GM12878 (cell line): ENCODE measurements at regions not wholly inside any gene's neighbourhood (a gene's known extent, or its start where the extent isn't known, plus 50 kb on each side); places are given as distances from the start of the nearest gene placed in this dataset.

ENCODE experiments used
- ATAC-seq: fragments of 200-7000 bp; cut with Tn5 transposase; 3 replicates; pipeline ENCODE4 v1.9.1; 2020; ENCODE audit warnings: mild to moderate bottlenecking, moderate library complexity
- BruUV-seq: library from RNA; stranded (reverse); fragments of 400-500 nt; replicated peaks from 2 replicates; lab custom pipeline; 2021; lab: Mats Ljungman, UMichigan
- CTCF ChIA-PET: fragments of 300-600 bp; sonication (Branson Sonifier 250); formaldehyde crosslinking; extraction: SDS; loops from one replicate; lab custom pipeline; 2021; ENCODE audit warnings: inconsistent platforms; lab: Yijun Ruan, JAX
- POLR2A ChIA-PET: fragments of 350-600 bp; formaldehyde crosslinking; extraction: SDS; loops from one replicate; lab custom pipeline; 2021; ENCODE audit warnings: inconsistent platforms; lab: Charles Lee
- RAD21 ChIA-PET: fragments of 300-600 bp; sonication (Branson Sonifier 250); formaldehyde crosslinking; loops from one replicate; lab custom pipeline; 2023; ENCODE audit warnings: antibody characterized with exemption; ENCODE audit not compliant: unreplicated experiment; lab: Charles Lee
- SMC1A ChIA-PET: fragments of 300-600 bp; sonication (Branson Sonifier 250); formaldehyde crosslinking; loops from one replicate; lab custom pipeline; 2023; ENCODE audit not compliant: unreplicated experiment, uncharacterized antibody; lab: Charles Lee
- DNase-seq: peaks from one replicate; pipeline ENCODE4 v3.0.0-alpha.2; 2011; ENCODE audit warnings: low read depth, low spot score
- FAIRE-seq: peaks from 3 replicates; lab custom pipeline; 2011; peaks lifted over from hg19 to GRCh38; lab: Jason Lieb, UNC
- H2AFZ ChIP-seq: 2 replicates; pipeline ENCODE4 v1.6.0; 2011; ENCODE audit warnings: low read depth, low read length, control low read depth; ENCODE audit not compliant: control insufficient read depth
- H3K27ac ChIP-seq: 2 replicates; pipeline ENCODE4 v1.5.1; 2011; ENCODE audit warnings: control low read depth; ENCODE audit not compliant: control insufficient read depth, insufficient read depth
- H3K27me3 ChIP-seq, 2 experiments: replicated peaks in 1 of 2; 2 replicates each; pipeline versions ENCODE4 v1.6.0 to v1.6.1; 2011; ENCODE audit warnings: low read length in 1 of 2; ENCODE audit not compliant: control insufficient read depth in 2 of 2, insufficient read depth in 2 of 2
- H3K36me3 ChIP-seq, 2 experiments: 2 replicates each; pipeline ENCODE4 v1.5.1; 2011; ENCODE audit warnings: low read length in 1 of 2; ENCODE audit not compliant: control insufficient read depth in 2 of 2, insufficient read depth in 2 of 2
- H3K4me1 ChIP-seq: 2 replicates; pipeline ENCODE4 v1.6.1; 2011; ENCODE audit warnings: mild to moderate bottlenecking, low read length, moderate library complexity, mixed read lengths; ENCODE audit not compliant: control insufficient read depth, insufficient read depth
- H3K4me2 ChIP-seq: 2 replicates; pipeline ENCODE4 v1.6.0; 2011; ENCODE audit warnings: control low read depth; ENCODE audit not compliant: control insufficient read depth, insufficient read depth
- H3K4me3 ChIP-seq: fragments of 200-600 bp; sonication (generic); 2 replicates; pipeline ENCODE4 v1.5.1; 2016
- H3K79me2 ChIP-seq: 2 replicates; pipeline ENCODE4 v1.6.0; 2011; ENCODE audit warnings: low read length; ENCODE audit not compliant: control insufficient read depth, insufficient read depth
- H3K9ac ChIP-seq: 2 replicates; pipeline ENCODE4 v1.8.0; 2011; ENCODE audit warnings: low read length, control low read depth, mixed read lengths; ENCODE audit not compliant: control insufficient read depth, insufficient read depth
- H3K9me3 ChIP-seq: replicated peaks from 3 replicates; pipeline ENCODE4 v1.5.1; 2011; ENCODE audit warnings: mild to moderate bottlenecking, low read length; ENCODE audit not compliant: control insufficient read depth, insufficient read depth
- H4K20me1 ChIP-seq: 2 replicates; pipeline ENCODE4 v1.6.0; 2011; ENCODE audit not compliant: control insufficient read depth, insufficient read depth
- HDGF ChIP-seq: fragments of 450-650 bp; IDR thresholded peaks from 2 replicates; pipeline ENCODE4 v1.6.1; 2016; ENCODE audit warnings: antibody characterized with exemption
- MTA2 ChIP-seq: fragments of 450-650 bp; IDR thresholded peaks from 2 replicates; pipeline ENCODE4 v1.6.1; 2016; ENCODE audit warnings: low read depth, mild to moderate bottlenecking, moderate library complexity
- SREBF1 ChIP-seq: IDR thresholded peaks from 2 replicates; pipeline ENCODE4 v1.6.1; 2012; ENCODE audit warnings: mild to moderate bottlenecking, low read length
- TCF12 ChIP-seq: IDR thresholded peaks from 2 replicates; pipeline ENCODE4 v1.6.1; 2011; ENCODE audit warnings: low read depth, mild to moderate bottlenecking, low read length
- WGBS: methylation state at CpG from one replicate; pipeline ENCODE4 v1.1.6; 2016; ENCODE audit warnings: low lambda C conversion rate; ENCODE audit not compliant: insufficient replicate concordance, insufficient coverage; ENCODE audit errors: missing lambda C conversion rate; 5-methylcytosine and 5-hydroxymethylcytosine counted together
- in situ Hi-C: fragments of 300-500 bp; cut with MboI; formaldehyde crosslinking; loops from 9 replicates; pipeline ENCODE4 v1.14.3; 2018; ENCODE audit warnings: mixed read lengths
- intact Hi-C: fragments of 100-400 bp; cut with micrococcal nuclease; formaldehyde crosslinking; loops from one replicate; pipeline ENCODE4 v1.14.2; 2022; ENCODE audit not compliant: unreplicated experiment

DNA sequence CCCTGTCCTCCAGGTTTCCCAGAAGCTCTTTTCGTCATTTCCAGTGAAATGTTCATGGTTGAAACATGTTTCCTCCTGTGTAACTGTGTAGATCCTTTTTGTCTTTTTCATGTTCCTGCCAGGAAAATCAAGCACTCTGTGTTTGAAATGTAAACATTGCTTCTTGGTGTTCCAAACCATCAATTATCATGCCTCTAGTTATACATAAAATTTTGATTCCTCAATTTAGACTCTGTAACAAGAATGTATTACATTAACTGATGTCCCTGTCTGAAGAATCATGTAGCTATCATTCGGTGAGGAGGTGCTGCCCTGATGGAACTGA, 546.3 kb upstream of the CITED2 start:
- WGBS: 26% methylated on average over 2 of the region's 2 CpGs
- no peak overlapping the region for H3K4me3 ChIP-seq
- H3K9me3 ChIP-seq: no peaks in the 10 kb centered on the region; the same call in 2 of the 3 replicates
- no TSS peak for BruUV-seq
- H3K4me1 ChIP-seq: peaks cover 3% of the 10 kb centered on the region; the same call in 1 of the 2 replicates
- no peaks in the 10 kb centered on the region for H3K36me3 ChIP-seq
- no peak overlapping the region for H3K9ac ChIP-seq
- FAIRE-seq (peak; percentile 23), ATAC-seq (no peak), DNase-seq (no peak)
- no peaks in the 10 kb centered on the region for H3K79me2 ChIP-seq
- H4K20me1 ChIP-seq: no peaks in the 10 kb centered on the region
- no peak overlapping the region for H3K4me2 ChIP-seq
- no peaks in the 10 kb centered on the region; a peak in 1 of 4 replicates for H3K27me3 ChIP-seq
- TF ChIP-seq TCF12 (no peak), HDGF (no peak)
- ChIA-PET RAD21 (interaction anchor here (0.8 to 3.1 kb wide), 5 partner anchors 17 to 551 kb away, joined by 3 to 18 read pairs (median 6); partner anchors contain the start of gene CITED2), SMC1A (interaction anchor here (0.7 to 7.8 kb wide), 4 partner anchors 9 to 17 kb away, joined by 4 to 39 read pairs (median 22); no protein-coding TSS in a partner anchor), POLR2A (no interaction called here), CTCF (interaction anchor here (1.0 to 1.6 kb wide), 4 partner anchors 9 to 551 kb away, joined by 3 to 5 read pairs (median 4); no protein-coding TSS in a partner anchor)
- intact Hi-C loops: no loop called here
- no peak overlapping the region for H2AFZ ChIP-seq
- in situ Hi-C loops: no loop called here
- no peak overlapping the region for H3K27ac ChIP-seq

DNA sequence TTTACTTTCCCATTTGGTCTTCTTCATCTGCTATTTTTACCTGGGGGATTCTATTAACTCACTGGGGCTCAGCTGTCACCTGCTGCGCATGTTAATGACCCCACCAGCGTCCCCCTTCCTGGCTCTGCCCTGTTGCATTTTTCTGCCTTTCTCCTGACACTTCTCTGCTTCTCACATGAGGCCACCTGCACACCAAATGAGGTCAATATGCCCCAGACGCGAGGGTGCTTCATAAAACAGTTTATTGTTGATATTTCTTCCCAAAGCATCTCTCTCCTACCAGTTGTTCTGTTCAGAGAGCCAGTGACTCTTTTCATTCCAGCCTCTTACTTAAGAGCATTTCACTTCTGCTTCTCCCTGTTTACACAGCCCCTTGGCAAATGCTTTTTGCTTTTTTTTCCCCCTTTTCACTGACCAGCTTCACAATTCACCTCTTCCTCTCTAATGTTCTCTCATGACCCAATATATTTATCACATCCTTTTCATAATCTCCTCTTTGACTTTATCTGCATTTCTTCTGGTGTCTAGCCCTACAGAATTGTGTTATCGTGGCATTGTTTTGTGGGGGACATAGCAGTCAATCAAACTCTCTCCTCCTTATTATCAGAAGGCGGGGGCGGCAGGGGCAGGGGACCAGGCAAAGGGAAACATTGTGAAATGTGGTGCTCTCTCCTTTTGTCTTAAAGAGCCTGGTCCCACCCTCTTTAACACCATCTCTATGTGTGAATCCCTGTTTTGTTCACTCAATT, 545.8 kb upstream of the CITED2 start:
- WGBS: 22% methylated on average over 7 of the region's 7 CpGs
- CTCF ChIA-PET: interaction anchor here (0.9 to 1.6 kb wide), 4 partner anchors 8 to 219 kb away, joined by 3 to 4 read pairs (median 3); no protein-coding TSS in a partner anchor
- DNase-seq (no peak), FAIRE-seq (no peak), ATAC-seq (no peak; the same call in 2 of the 3 replicates)
- Histone ChIP-seq H3K36me3 (no peaks in the 10 kb centered on the region), H4K20me1 (no peaks in the 10 kb centered on the region), H3K79me2 (no peaks in the 10 kb centered on the region), H2AFZ (no peak overlapping the region; the same call in 1 of the 2 replicates), H3K27ac (no peak overlapping the region), H3K4me2 (no peak overlapping the region), H3K9me3 (no peaks in the 10 kb centered on the region; the same call in 2 of the 3 replicates), H3K9ac (no peak overlapping the region), H3K4me1 (peaks cover 3% of the 10 kb centered on the region; the same call in 1 of the 2 replicates), H3K4me3 (no peak overlapping the region), H3K27me3 (no peaks in the 10 kb centered on the region; a peak in 1 of 4 replicates)
- intact Hi-C loops (no loop called here), in situ Hi-C loops (no loop called here)
- RAD21 ChIA-PET: interaction anchor here (0.6 to 3.1 kb wide), 10 partner anchors 16 to 551 kb away, joined by 3 to 18 read pairs (median 3); partner anchors contain the start of gene CITED2
- BruUV-seq: no TSS peak
- SMC1A ChIA-PET: interaction anchor here (0.7 to 7.8 kb wide), 5 partner anchors 9 to 57 kb away, joined by 3 to 39 read pairs (median 13); no protein-coding TSS in a partner anchor
- POLR2A ChIA-PET: interaction anchor here (1.1 kb wide), 1 partner anchor 16 kb away, joined by 8 read pairs; no protein-coding TSS in a partner anchor
- 0 out of 2 replicates have a peak, but pooled peaks have one; percentile 8 for TF ChIP-seq MTA2
- no peak for TF ChIP-seq SREBF1
